H9 (cell line): ENCODE measurements at regions not wholly inside any gene's neighbourhood (a gene's known extent, or its start where the extent isn't known, plus 50 kb on each side); places are given as distances from the start of the nearest gene placed in this dataset.

Experiments
- DNase-seq: peaks from one replicate; pipeline ENCODE4 v3.0.0-alpha.2; 2017
- H2AFZ ChIP-seq: one replicate; pipeline ENCODE4 v1.6.1; 2013; ENCODE audit warnings: mild to moderate bottlenecking, low read length, control low read depth, moderate library complexity
- H2AK5ac ChIP-seq: 2 replicates; pipeline ENCODE4 v1.6.1; 2013; ENCODE audit warnings: low read length, control low read depth, mixed read lengths; ENCODE audit not compliant: insufficient read length
- H2BK120ac ChIP-seq: one replicate; pipeline ENCODE4 v1.6.1; 2013; ENCODE audit warnings: low read depth, mild to moderate bottlenecking, low read length, control low read depth, inconsistent platforms; ENCODE audit not compliant: poor library complexity, severe bottlenecking
- H2BK12ac ChIP-seq: 2 replicates; pipeline ENCODE4 v1.6.1; 2013; ENCODE audit warnings: low read length, control low read depth, mixed read lengths, low read depth; ENCODE audit not compliant: insufficient read length
- H2BK15ac ChIP-seq: 2 replicates; pipeline ENCODE4 v1.6.1; 2013; ENCODE audit warnings: low read depth, low read length, control low read depth
- H2BK20ac ChIP-seq: one replicate; pipeline ENCODE4 v1.6.1; 2013; ENCODE audit warnings: low read depth, mild to moderate bottlenecking, low read length, control low read depth, inconsistent platforms; ENCODE audit not compliant: poor library complexity, severe bottlenecking
- H2BK5ac ChIP-seq: 2 replicates; pipeline ENCODE4 v1.6.1; 2013; ENCODE audit warnings: low read length, control low read depth, mixed read lengths; ENCODE audit not compliant: insufficient read length
- H3K14ac ChIP-seq: 2 replicates; pipeline ENCODE4 v1.6.1; 2013; ENCODE audit warnings: low read length, control low read depth; ENCODE audit not compliant: insufficient read depth
- H3K18ac ChIP-seq: 2 replicates; pipeline ENCODE4 v1.6.1; 2013; ENCODE audit warnings: low read depth, mild to moderate bottlenecking, mixed read lengths, low read length, control low read depth; ENCODE audit not compliant: insufficient read length
- H3K23ac ChIP-seq: 2 replicates; pipeline ENCODE4 v1.6.1; 2013; ENCODE audit warnings: low read length, control low read depth, mixed read lengths, low read depth; ENCODE audit not compliant: insufficient read length
- H3K23me2 ChIP-seq: 2 replicates; pipeline ENCODE4 v1.6.1; 2013; ENCODE audit warnings: low read depth, mild to moderate bottlenecking, mixed read lengths, low read length, control low read depth; ENCODE audit not compliant: insufficient read length, poor library complexity, severe bottlenecking
- H3K27ac ChIP-seq: 2 replicates; pipeline ENCODE4 v1.5.1; 2013; ENCODE audit warnings: low read length, control low read depth, mixed read lengths, low read depth; ENCODE audit not compliant: insufficient read length
- H3K27me3 ChIP-seq: 2 replicates; pipeline ENCODE4 v1.6.1; 2013; ENCODE audit warnings: low read length, control low read depth, inconsistent platforms; ENCODE audit not compliant: insufficient read depth
- H3K4ac ChIP-seq: 2 replicates; pipeline ENCODE4 v1.6.1; 2013; ENCODE audit warnings: low read depth, mild to moderate bottlenecking, control low read depth, inconsistent platforms, low read length, moderate library complexity
- H3K4me1 ChIP-seq: 2 replicates; pipeline ENCODE4 v1.6.1; 2013; ENCODE audit warnings: low read length, control low read depth, inconsistent platforms; ENCODE audit not compliant: insufficient read depth
- H3K4me2 ChIP-seq: 2 replicates; pipeline ENCODE4 v1.6.1; 2013; ENCODE audit warnings: low read length, control low read depth, mixed read lengths; ENCODE audit not compliant: insufficient read length, insufficient read depth
- H3K56ac ChIP-seq: 2 replicates; pipeline ENCODE4 v1.6.1; 2013; ENCODE audit warnings: low read depth, mild to moderate bottlenecking, mixed read lengths, low read length, control low read depth; ENCODE audit not compliant: insufficient read length
- H3K79me1 ChIP-seq: 2 replicates; pipeline ENCODE4 v1.6.1; 2013; ENCODE audit warnings: low read depth, mild to moderate bottlenecking, moderate library complexity, low read length, control low read depth, inconsistent platforms; ENCODE audit not compliant: insufficient read depth, poor library complexity, severe bottlenecking
- H3K79me2 ChIP-seq: 2 replicates; pipeline ENCODE4 v1.6.1; 2013; ENCODE audit warnings: low read length, control low read depth, inconsistent platforms; ENCODE audit not compliant: insufficient read depth
- H3K9ac ChIP-seq: 2 replicates; pipeline ENCODE4 v1.6.1; 2013; ENCODE audit warnings: low read length, control low read depth, mixed read lengths; ENCODE audit not compliant: insufficient read length; ENCODE audit errors: extremely low read depth
- H3K9me3 ChIP-seq: one replicate; pipeline ENCODE4 v1.6.1; 2013; ENCODE audit warnings: low read depth, low read length, inconsistent platforms; ENCODE audit not compliant: control insufficient read depth
- H3T11ph ChIP-seq: one replicate; pipeline ENCODE4 v1.6.1; 2013; ENCODE audit warnings: mild to moderate bottlenecking, low read length, control low read depth, inconsistent platforms
- H4K20me1 ChIP-seq: one replicate; pipeline ENCODE4 v1.6.1; 2013; ENCODE audit not compliant: control insufficient read depth, insufficient read length, insufficient read depth
- H4K5ac ChIP-seq: 2 replicates; pipeline ENCODE4 v1.6.1; 2013; ENCODE audit warnings: low read depth, mild to moderate bottlenecking, mixed read lengths, low read length, control low read depth; ENCODE audit not compliant: insufficient read length
- H4K8ac ChIP-seq: replicated peaks from 2 replicates; pipeline ENCODE4 v1.6.1; 2013; ENCODE audit warnings: low read length, control low read depth, mixed read lengths, low read depth; ENCODE audit not compliant: insufficient read length
- H4K91ac ChIP-seq: 2 replicates; pipeline ENCODE4 v1.6.1; 2013; ENCODE audit warnings: low read depth, mild to moderate bottlenecking, moderate library complexity, mixed read lengths, low read length, control low read depth; ENCODE audit not compliant: insufficient read length
- H3K27ac Mint-ChIP-seq, 3 experiments: 2 replicates in 2 of 3; 3 replicates in 1 of 3; pipeline ENCODE4 v1.8.0; 2020 to 2021; ENCODE audit warnings: mixed read lengths in 3 of 3, mild to moderate bottlenecking in 1 of 3, moderate library complexity in 1 of 3
- H3K27me3 Mint-ChIP-seq: 2 replicates; pipeline ENCODE4 v1.8.0; 2021; ENCODE audit warnings: low read depth, mild to moderate bottlenecking, moderate library complexity, mixed read lengths
- H3K36me3 Mint-ChIP-seq, 3 experiments: 2 replicates in 2 of 3; 3 replicates in 1 of 3; pipeline ENCODE4 v1.8.0; 2020 to 2021; ENCODE audit warnings: low read depth in 3 of 3, mixed read lengths in 3 of 3; ENCODE audit not compliant: insufficient read depth in 1 of 3
- H3K4me1 Mint-ChIP-seq, 2 experiments: 2 replicates each; pipeline ENCODE4 v1.8.0; 2020; ENCODE audit warnings: mixed read lengths in 2 of 2
- H3K4me3 Mint-ChIP-seq, 2 experiments: 2 replicates in 1 of 2; 3 replicates in 1 of 2; pipeline ENCODE4 v1.8.0; 2020 to 2021; ENCODE audit warnings: mild to moderate bottlenecking in 2 of 2, mixed read lengths in 2 of 2, moderate library complexity in 1 of 2
- H3K9me3 Mint-ChIP-seq, 2 experiments: 2 replicates in 1 of 2; 3 replicates in 1 of 2; pipeline ENCODE4 v1.8.0; 2020; ENCODE audit warnings: mild to moderate bottlenecking in 2 of 2, mixed read lengths in 2 of 2, moderate library complexity in 1 of 2
- WGBS: extraction: QIAGEN DNeasy Blood & Tissue Kit; methylation state at CpG from one replicate; pipeline ENCODE4 v1.1.7; 2013; ENCODE audit warnings: missing lambda C conversion rate, low lambda C conversion rate, mixed read lengths; ENCODE audit not compliant: insufficient read length; ENCODE audit errors: extremely low coverage; 5-methylcytosine and 5-hydroxymethylcytosine counted together
- TF ChIP-seq, protein P1 (sequence below): fragments of 200-600 bp; sonication (generic); conservative IDR thresholded peaks from 3 replicates; pipeline ENCODE4 v1.8.0; 2021; ENCODE audit warnings: antibody characterized with exemption, mild to moderate bottlenecking

DNA sequence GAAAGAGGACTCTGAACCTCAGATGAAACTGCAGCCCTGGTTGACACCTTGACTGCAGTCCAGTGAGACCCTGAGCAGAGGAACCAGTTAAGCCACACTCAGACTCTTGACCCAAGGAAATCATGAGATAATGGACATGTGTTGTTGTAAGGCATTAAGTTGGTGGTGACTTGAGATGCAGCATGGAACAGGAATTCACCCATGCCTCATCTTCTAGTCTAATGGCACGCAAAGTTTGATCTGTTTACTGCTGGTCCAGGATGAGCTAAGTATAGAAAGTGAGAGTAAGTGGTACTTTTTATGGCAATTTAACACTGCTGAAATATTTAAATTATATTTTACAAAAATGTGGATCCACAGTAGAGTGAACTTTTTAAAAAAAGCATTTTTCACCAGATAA, 51.3 kb upstream of the LTBP1 start:
- Histone ChIP-seq H2BK12ac (no peak overlapping the region), H3K4me2 (no peak overlapping the region), H2BK5ac (no peak overlapping the region), H3K79me2 (no peaks in the 10 kb centered on the region), H2BK20ac (no peak overlapping the region), H3K18ac (no peak overlapping the region), H3K9me3 (no peaks in the 10 kb centered on the region), H4K20me1 (no peaks in the 10 kb centered on the region), H3K23me2 (no peaks in the 10 kb centered on the region), H4K91ac (no peak overlapping the region), H2BK120ac (no peak overlapping the region), H3K4ac (no peak overlapping the region), H2AFZ (no peak overlapping the region), H3T11ph (no peak overlapping the region), H2BK15ac (no peak overlapping the region), H3K27ac (no peak overlapping the region), H3K14ac (no peak overlapping the region), H3K9ac (no peak overlapping the region), H2AK5ac (no peak overlapping the region), H4K8ac (no peak overlapping the region), H3K4me1 (no peaks in the 10 kb centered on the region), H3K56ac (no peak overlapping the region), H3K79me1 (no peaks in the 10 kb centered on the region), H3K23ac (no peak overlapping the region), H4K5ac (no peak overlapping the region), H3K27me3 (no peaks in the 10 kb centered on the region)
- Mint-ChIP-seq H3K4me1 (peaks cover 0 to 9% of the 10 kb centered on the region in 2 experiments; a peak in 2 of 4 replicates), H3K9me3 (peaks cover 0 to 5% of the 10 kb centered on the region in 2 experiments; a peak in 3 of 5 replicates), H3K27me3 (no peaks in the 10 kb centered on the region), H3K27ac (no peak overlapping the region), H3K36me3 (peaks cover 0 to 2% (median 0%) of the 10 kb centered on the region in 3 experiments; a peak in 1 of 7 replicates), H3K4me3 (no peak overlapping the region)
- WGBS, result no CpG with 5 or more reads among the region's 1 CpG
- TF ChIP-seq, protein P1, sequence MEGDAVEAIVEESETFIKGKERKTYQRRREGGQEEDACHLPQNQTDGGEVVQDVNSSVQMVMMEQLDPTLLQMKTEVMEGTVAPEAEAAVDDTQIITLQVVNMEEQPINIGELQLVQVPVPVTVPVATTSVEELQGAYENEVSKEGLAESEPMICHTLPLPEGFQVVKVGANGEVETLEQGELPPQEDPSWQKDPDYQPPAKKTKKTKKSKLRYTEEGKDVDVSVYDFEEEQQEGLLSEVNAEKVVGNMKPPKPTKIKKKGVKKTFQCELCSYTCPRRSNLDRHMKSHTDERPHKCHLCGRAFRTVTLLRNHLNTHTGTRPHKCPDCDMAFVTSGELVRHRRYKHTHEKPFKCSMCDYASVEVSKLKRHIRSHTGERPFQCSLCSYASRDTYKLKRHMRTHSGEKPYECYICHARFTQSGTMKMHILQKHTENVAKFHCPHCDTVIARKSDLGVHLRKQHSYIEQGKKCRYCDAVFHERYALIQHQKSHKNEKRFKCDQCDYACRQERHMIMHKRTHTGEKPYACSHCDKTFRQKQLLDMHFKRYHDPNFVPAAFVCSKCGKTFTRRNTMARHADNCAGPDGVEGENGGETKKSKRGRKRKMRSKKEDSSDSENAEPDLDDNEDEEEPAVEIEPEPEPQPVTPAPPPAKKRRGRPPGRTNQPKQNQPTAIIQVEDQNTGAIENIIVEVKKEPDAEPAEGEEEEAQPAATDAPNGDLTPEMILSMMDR, result no peak
- no peak for DNase-seq
